K562 (cell line): ENCODE measurements at regions not wholly inside any gene's neighbourhood (a gene's known extent, or its start where the extent isn't known, plus 50 kb on each side); places are given as distances from the start of the nearest gene placed in this dataset.

Experiments
- ATAC-seq: fragments of 200-7000 bp; cut with Tn5 transposase; 3 replicates; pipeline ENCODE4 v1.9.1; 2020; ENCODE audit warnings: moderate library complexity
- BruUV-seq: library from RNA; stranded (reverse); fragments of 400-500 nt; replicated peaks from 2 replicates; lab custom pipeline; 2021; lab: Mats Ljungman, UMichigan
- CTCF ChIA-PET: fragments of 300-600 bp; formaldehyde crosslinking; extraction: SDS; loops from one replicate; lab custom pipeline; 2021; ENCODE audit warnings: low intra/inter-chr PET ratio; lab: Yijun Ruan, JAX
- POLR2A ChIA-PET: fragments of 300-600, 350-650 bp; sonication (Branson Sonifier 250); formaldehyde crosslinking; extraction: SDS; loops from one replicate; lab custom pipeline; 2021; ENCODE audit warnings: antibody characterized with exemption, inconsistent platforms; lab: Yijun Ruan, JAX
- DNase-seq, 4 experiments: peaks; one replicate each; pipeline versions ENCODE4 v3.0.0 to v3.0.0-alpha.2; 2011 to 2018; ENCODE audit warnings: low spot score in 3 of 4, mixed read lengths in 3 of 4; ENCODE audit errors: extremely low read depth in 1 of 4
- FAIRE-seq: peaks from 2 replicates; lab custom pipeline; 2011; peaks lifted over from hg19 to GRCh38; lab: Jason Lieb, UNC
- H2AFZ ChIP-seq: 2 replicates; pipeline ENCODE4 v1.6.0; 2011; ENCODE audit warnings: low read depth, low read length, control low read depth, inconsistent platforms
- H3K27ac ChIP-seq: fragments of 200-600 bp; 3 replicates; pipeline ENCODE4 v1.8.0; 2011; ENCODE audit warnings: low read depth, mild to moderate bottlenecking, control low read depth, inconsistent platforms, low read length, moderate library complexity, mixed read lengths; ENCODE audit errors: extremely low read depth
- H3K27me3 ChIP-seq, 2 experiments: fragments of 300-600 bp in 1 of 2; 2 replicates in 1 of 2; 3 replicates in 1 of 2; pipeline versions ENCODE4 v1.6.0 to v1.8.0; 2011; ENCODE audit warnings: inconsistent platforms in 2 of 2, low read length in 2 of 2, mild to moderate bottlenecking in 1 of 2, mixed read lengths in 1 of 2, moderate library complexity in 1 of 2; ENCODE audit not compliant: control insufficient read depth in 2 of 2, insufficient read depth in 2 of 2
- H3K36me3 ChIP-seq: fragments of 300-600 bp; 3 replicates; pipeline ENCODE4 v1.8.0; 2011; ENCODE audit warnings: mild to moderate bottlenecking, low read length, inconsistent platforms; ENCODE audit not compliant: control insufficient read depth, insufficient read depth
- H3K4me1 ChIP-seq, 2 experiments: fragments of 200-600 bp in 1 of 2; replicated peaks in 1 of 2; 2 replicates in 1 of 2; 3 replicates in 1 of 2; pipeline versions ENCODE4 v1.5.1 to v1.8.0; 2011; ENCODE audit warnings: inconsistent platforms in 2 of 2, low read length in 2 of 2, mild to moderate bottlenecking in 1 of 2, mixed read lengths in 1 of 2, moderate library complexity in 1 of 2; ENCODE audit not compliant: control insufficient read depth in 2 of 2, insufficient read depth in 2 of 2
- H3K4me2 ChIP-seq: 2 replicates; pipeline ENCODE4 v1.6.1; 2011; ENCODE audit warnings: low read length, control low read depth, inconsistent platforms, mixed read lengths; ENCODE audit not compliant: insufficient read depth
- H3K4me3 ChIP-seq: fragments of 200-600 bp; sonication (generic), shearing (Covaris generic); 2 replicates; pipeline ENCODE4 v1.5.1; 2016; ENCODE audit warnings: control low read depth, inconsistent platforms
- H3K79me2 ChIP-seq: fragments of 200-600 bp; 3 replicates; pipeline ENCODE4 v1.8.0; 2011; ENCODE audit warnings: low read length, inconsistent platforms; ENCODE audit not compliant: control insufficient read depth, insufficient read depth
- H3K9ac ChIP-seq, 2 experiments: 2 replicates each; pipeline versions ENCODE4 v1.6.0 to v1.6.1; 2011; ENCODE audit warnings: low read depth in 2 of 2, low read length in 2 of 2, control low read depth in 1 of 2, inconsistent platforms in 1 of 2, mild to moderate bottlenecking in 1 of 2, mixed read lengths in 1 of 2; ENCODE audit not compliant: insufficient read depth in 1 of 2
- H3K9me1 ChIP-seq: one replicate; pipeline ENCODE4 v1.6.0; 2011; ENCODE audit warnings: inconsistent platforms, mild to moderate bottlenecking, low read length, moderate library complexity; ENCODE audit not compliant: control insufficient read depth, insufficient read depth
- H3K9me3 ChIP-seq: replicated peaks from 2 replicates; pipeline ENCODE4 v1.5.1; 2011; ENCODE audit warnings: low read depth, low read length, inconsistent platforms; ENCODE audit not compliant: control insufficient read depth, insufficient read depth
- H4K20me1 ChIP-seq: replicated peaks from 2 replicates; pipeline ENCODE4 v1.6.1; 2011; ENCODE audit warnings: low read length, inconsistent platforms, mixed read lengths; ENCODE audit not compliant: control insufficient read depth, insufficient read depth
- ATF6 ChIP-seq: sonication (generic); formaldehyde crosslinking; IDR thresholded peaks from 2 replicates; pipeline ENCODE4 v1.4.0; 2020; ENCODE audit warnings: mild to moderate bottlenecking, missing genetic modification reagents
- CAMTA2 ChIP-seq: fragments of 250-450 bp; sonication (Bioruptor Pico); conservative IDR thresholded peaks from 2 replicates; pipeline ENCODE4 v1.5.1; 2022
- E2F8 ChIP-seq: fragments of 450-650 bp; IDR thresholded peaks from 2 replicates; pipeline ENCODE4 v1.7.1; 2018; ENCODE audit warnings: mild to moderate bottlenecking, low read depth; ENCODE audit not compliant: partially characterized antibody
- WHSC1 ChIP-seq: IDR thresholded peaks from one replicate; pipeline ENCODE4 v1.6.1; 2012; ENCODE audit warnings: low read length, control low read depth, inconsistent platforms
- ZNF165 ChIP-seq: fragments of 250-450 bp; sonication (Bioruptor Pico); IDR thresholded peaks from 2 replicates; pipeline ENCODE4 v1.4.0; 2020; ENCODE audit warnings: borderline replicate concordance
- ZNF431 ChIP-seq: sonication (generic); formaldehyde crosslinking; IDR thresholded peaks from 2 replicates; pipeline ENCODE4 v1.8.0; 2022; ENCODE audit warnings: mild to moderate bottlenecking, missing genetic modification reagents
- ZNF668 ChIP-seq: fragments of 250-450 bp; sonication (Bioruptor Pico); IDR thresholded peaks from 2 replicates; pipeline ENCODE4 v1.8.0; 2022; ENCODE audit warnings: mild to moderate bottlenecking, inconsistent platforms
- WGBS: fragments of 100-300 bp; shearing (Covaris generic); methylation state at CpG from one replicate; pipeline ENCODE4 v1.1.6; 2016; ENCODE audit warnings: low coverage, mixed read lengths; ENCODE audit not compliant: insufficient coverage; ENCODE audit errors: missing lambda C conversion rate; 5-methylcytosine and 5-hydroxymethylcytosine counted together
- in situ Hi-C: fragments of 300-500 bp; cut with MboI; formaldehyde crosslinking; loops from 4 replicates; pipeline ENCODE4 v1.15.0; 2018; ENCODE audit warnings: inconsistent platforms, mixed read lengths
- intact Hi-C: fragments of 100-400 bp; cut with micrococcal nuclease; formaldehyde crosslinking; loops from 2 replicates; pipeline ENCODE4 v1.14.2; 2022

GRCh38 chr15:95417761-95418160 lies 912.7 kb upstream of the NR2F2 start (continued):
- TF ChIP-seq E2F8: no peak
- no peak for TF ChIP-seq ZNF165 (CRISPR knock-in tag)
- TF ChIP-seq, all 486 proteins: peak for 0

GRCh38 chr15:95422255-95422654 lies 908.2 kb upstream of the NR2F2 start:
- no peak for ATAC-seq
- CTCF ChIA-PET: no interaction called here
- no peak overlapping the region for H2AFZ ChIP-seq
- H3K9me3 ChIP-seq: no peaks in the 10 kb centered on the region; the same call in 1 of the 2 replicates
- H3K4me1 ChIP-seq: no peaks in the 10 kb centered on the region
- no peaks in the 10 kb centered on the region for H4K20me1 ChIP-seq
- intact Hi-C loops: no loop called here
- TF ChIP-seq ZNF668 (CRISPR knock-in tag) (no peak), WHSC1 (no peak), ATF6 (CRISPR knock-in tag) (no peak), CAMTA2 (CRISPR knock-in tag) (no peak), ZNF431 (CRISPR knock-in tag) (peak; percentile 94)
- TF ChIP-seq, all 486 proteins: peak for 1
- H3K9me1 ChIP-seq: no peaks in the 10 kb centered on the region
- no peaks in the 10 kb centered on the region for H3K27me3 ChIP-seq
- no peak overlapping the region for H3K4me3 ChIP-seq
- POLR2A ChIA-PET: no interaction called here
- no peaks in the 10 kb centered on the region for H3K79me2 ChIP-seq
- H3K4me2 ChIP-seq: no peak overlapping the region
- in situ Hi-C loops: no loop called here
- no TSS peak for BruUV-seq
- no peak for FAIRE-seq
- no peaks in the 10 kb centered on the region for H3K36me3 ChIP-seq
- DNase-seq: no peak
- no peak overlapping the region for H3K27ac ChIP-seq
- no peak overlapping the region for H3K9ac ChIP-seq
- WGBS: 0% methylated on average over 3 of the region's 3 CpGs
